ENCODE measurements at regions not wholly inside any gene's neighbourhood (a gene's known extent, or its start where the extent isn't known, plus 50 kb on each side); places are given as distances from the start of the nearest gene placed in this dataset.

GRCh38 chr18:30192216-30192615, 850.3 kb downstream of the DSC3 start:
- TF ChIP-seq GATA3 (IDR thresholded peaks at IDR 0.05; ENCODE audit: low read depth, low read length) (no peak), GATA2 (IDR thresholded peaks at IDR 0.05; ENCODE audit: low read depth, low read length) (no peak)

GRCh38 chr18:30186245-30186644, 856.3 kb downstream of the DSC3 start:
- TF ChIP-seq GATA3 (IDR thresholded peaks at IDR 0.05; ENCODE audit: low read depth, low read length) (no peak), GATA2 (IDR thresholded peaks at IDR 0.05; ENCODE audit: low read depth, low read length) (no peak)

GRCh38 chr18:30177056-30177455, 865.5 kb downstream of the DSC3 start:
- TF ChIP-seq GATA2 (IDR thresholded peaks at IDR 0.05; ENCODE audit: low read depth, low read length) = no peak
- no peak for TF ChIP-seq GATA3 (IDR thresholded peaks at IDR 0.05; ENCODE audit: low read depth, low read length)

- TF ChIP-seq GATA3 (IDR thresholded peaks at IDR 0.05; ENCODE audit: low read depth, low read length) (no peak), GATA2 (IDR thresholded peaks at IDR 0.05; ENCODE audit: low read depth, low read length) (no peak)
Observed at GRCh38 chr18:30175621-30176225, 866.8 kb downstream of the DSC3 start.

- TF ChIP-seq GATA2 (IDR thresholded peaks at IDR 0.05; ENCODE audit: low read depth, low read length) (no peak), GATA3 (IDR thresholded peaks at IDR 0.05; ENCODE audit: low read depth, low read length) (no peak)
Observed at GRCh38 chr18:30175061-30175574, 867.4 kb downstream of the DSC3 start.

GRCh38 chr18:30163573-30163972, 879.0 kb downstream of the DSC3 start:
- TF ChIP-seq GATA3 (IDR thresholded peaks at IDR 0.05; ENCODE audit: low read depth, low read length) (no peak), GATA2 (IDR thresholded peaks at IDR 0.05; ENCODE audit: low read depth, low read length) (no peak)

GRCh38 chr18:30160124-30160523, 882.4 kb downstream of the DSC3 start:
- TF ChIP-seq GATA3 (IDR thresholded peaks at IDR 0.05; ENCODE audit: low read depth, low read length) (no peak), GATA2 (IDR thresholded peaks at IDR 0.05; ENCODE audit: low read depth, low read length) (no peak)

- no peak for TF ChIP-seq GATA3 (IDR thresholded peaks at IDR 0.05; ENCODE audit: low read depth, low read length)
- no peak for TF ChIP-seq GATA2 (IDR thresholded peaks at IDR 0.05; ENCODE audit: low read depth, low read length)
Observed at GRCh38 chr18:30150586-30151250, 891.8 kb downstream of the DSC3 start.

- TF ChIP-seq GATA2 (IDR thresholded peaks at IDR 0.05; ENCODE audit: low read depth, low read length) = no peak
- no peak for TF ChIP-seq GATA3 (IDR thresholded peaks at IDR 0.05; ENCODE audit: low read depth, low read length)
Observed at GRCh38 chr18:30149585-30149984, 893.0 kb downstream of the DSC3 start.

GRCh38 chr18:30142870-30143269, 899.7 kb downstream of the DSC3 start:
- no peak for TF ChIP-seq GATA2 (IDR thresholded peaks at IDR 0.05; ENCODE audit: low read depth, low read length)

- TF ChIP-seq GATA2 (IDR thresholded peaks at IDR 0.05; ENCODE audit: low read depth, low read length) (no peak), GATA3 (IDR thresholded peaks at IDR 0.05; ENCODE audit: low read depth, low read length) (no peak)
Observed at GRCh38 chr18:30142248-30142647, 900.3 kb downstream of the DSC3 start.

- TF ChIP-seq GATA3 (IDR thresholded peaks at IDR 0.05; ENCODE audit: low read depth, low read length) (no peak), GATA2 (IDR thresholded peaks at IDR 0.05; ENCODE audit: low read depth, low read length) (no peak)
Observed at GRCh38 chr18:30139631-30140287, 902.8 kb downstream of the DSC3 start.

GRCh38 chr18:30135938-30136337, 906.6 kb downstream of the DSC3 start:
- TF ChIP-seq GATA3 (IDR thresholded peaks at IDR 0.05; ENCODE audit: low read depth, low read length) = no peak
- no peak for TF ChIP-seq GATA2 (IDR thresholded peaks at IDR 0.05; ENCODE audit: low read depth, low read length)

GRCh38 chr18:30134020-30134419, 908.5 kb downstream of the DSC3 start:
- no peak for TF ChIP-seq GATA2 (IDR thresholded peaks at IDR 0.05; ENCODE audit: low read depth, low read length)
- TF ChIP-seq GATA3 (IDR thresholded peaks at IDR 0.05; ENCODE audit: low read depth, low read length) = no peak

GRCh38 chr18:30132959-30133358, 909.6 kb downstream of the DSC3 start:
- TF ChIP-seq GATA3 (IDR thresholded peaks at IDR 0.05; ENCODE audit: low read depth, low read length) (no peak), GATA2 (IDR thresholded peaks at IDR 0.05; ENCODE audit: low read depth, low read length) (no peak)

Measured in SH-SY5Y (cell line).